Psoas muscle (tissue), 7 donors: ENCODE measurements at regions not wholly inside any gene's neighbourhood (a gene's known extent, or its start where the extent isn't known, plus 50 kb on each side); places are given as distances from the start of the nearest gene placed in this dataset.

Experiments used
- ATAC-seq, 4 donors: fragments of 200-7000 bp; cut with Tn5 transposase; one replicate each; pipeline ENCODE4 v1.9.1; 2020; ENCODE audit warnings: moderate library complexity in 3 of 4, mild to moderate bottlenecking in 2 of 4
- DNase-seq, 2 donors: peaks; one replicate each; pipeline ENCODE4 v3.0.0-alpha.2; 2020
- H3K27ac ChIP-seq: fragments of 200-600 bp; one replicate; pipeline ENCODE4 v1.8.0; 2022
- H3K27me3 ChIP-seq, 3 donors: fragments of 200-600 bp in 1 of 3; one replicate each; pipeline versions ENCODE4 v1.6.1 to v1.8.0; 2013 to 2022; ENCODE audit warnings: low read length in 2 of 3, mild to moderate bottlenecking in 2 of 3, moderate library complexity in 1 of 3; ENCODE audit not compliant: insufficient read depth in 3 of 3
- H3K36me3 ChIP-seq, 2 donors: fragments of 200-600 bp in 1 of 2; one replicate each; pipeline versions ENCODE4 v1.6.1 to v1.8.0; 2013 to 2022; ENCODE audit warnings: low read depth in 1 of 2, mild to moderate bottlenecking in 1 of 2, moderate library complexity in 1 of 2; ENCODE audit not compliant: insufficient read depth in 1 of 2
- H3K4me1 ChIP-seq: fragments of 200-600 bp; one replicate; pipeline ENCODE4 v1.8.0; 2022
- H3K4me3 ChIP-seq: fragments of 200-600 bp; one replicate; pipeline ENCODE4 v1.8.0; 2022; ENCODE audit warnings: mild to moderate bottlenecking
- H3K9me3 ChIP-seq: fragments of 200-600 bp; one replicate; pipeline ENCODE4 v1.8.0; 2022
- WGBS, 3 donors: extraction: QIAGEN DNeasy Blood & Tissue Kit; methylation state at CpG; one replicate each; pipeline versions ENCODE4 v1.1.6 to v1.1.7; 2013; 5-methylcytosine and 5-hydroxymethylcytosine counted together
- intact Hi-C, 2 donors: fragments of 100-400 bp; cut with DNase I; formaldehyde crosslinking; loops; one replicate each; pipeline versions ENCODE4 v1.11.0 to v1.14.2; 2022
- TF ChIP-seq, protein P1 (sequence below): fragments of 200-600 bp; IDR thresholded peaks from one replicate; pipeline ENCODE4 v1.8.0; 2022; ENCODE audit warnings: antibody characterized with exemption
- donor health status: healthy with polysubstance abuse.
- donor health status: DM: no; HTN: no; CAD: no; lungs with moderate emphysema.
- donor health status: Bipolar disorder and iron deficiency.
- donor health status: healthy.
- donor health status: DM: yes; HTN: yes; CAD: no.
- donor health status: DM: no; HTN: no; CAD: no.
- donor health status: DM: yes; HTN: yes; CAD: no.

DNA sequence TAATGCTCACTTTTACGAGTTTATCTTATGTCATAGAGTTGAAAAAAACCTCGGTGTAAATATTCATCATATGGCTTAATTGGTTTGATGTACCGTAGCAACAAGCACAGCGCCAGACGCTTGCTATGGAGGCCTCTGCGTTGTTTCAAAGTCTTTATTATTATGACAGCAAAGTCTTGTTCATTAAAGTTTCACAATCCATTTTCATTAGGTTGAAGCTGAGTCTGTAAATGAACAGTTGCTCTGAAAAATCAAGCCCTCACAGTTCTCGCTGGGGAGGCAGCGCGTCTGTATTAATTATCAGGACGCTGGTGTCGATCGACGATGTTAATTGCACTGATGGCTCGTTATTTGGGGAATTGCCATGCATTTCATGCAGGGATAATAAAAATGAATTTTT, 185.6 kb downstream of the INSC start:
- no peak overlapping the region for H3K4me3 ChIP-seq
- DNase-seq (no peak), ATAC-seq (no peak)
- H3K4me1 ChIP-seq = no peaks in the 10 kb centered on the region
- H3K27me3 ChIP-seq = no peaks in the 10 kb centered on the region
- H3K36me3 ChIP-seq = no peaks in the 10 kb centered on the region
- TF ChIP-seq, protein P1, sequence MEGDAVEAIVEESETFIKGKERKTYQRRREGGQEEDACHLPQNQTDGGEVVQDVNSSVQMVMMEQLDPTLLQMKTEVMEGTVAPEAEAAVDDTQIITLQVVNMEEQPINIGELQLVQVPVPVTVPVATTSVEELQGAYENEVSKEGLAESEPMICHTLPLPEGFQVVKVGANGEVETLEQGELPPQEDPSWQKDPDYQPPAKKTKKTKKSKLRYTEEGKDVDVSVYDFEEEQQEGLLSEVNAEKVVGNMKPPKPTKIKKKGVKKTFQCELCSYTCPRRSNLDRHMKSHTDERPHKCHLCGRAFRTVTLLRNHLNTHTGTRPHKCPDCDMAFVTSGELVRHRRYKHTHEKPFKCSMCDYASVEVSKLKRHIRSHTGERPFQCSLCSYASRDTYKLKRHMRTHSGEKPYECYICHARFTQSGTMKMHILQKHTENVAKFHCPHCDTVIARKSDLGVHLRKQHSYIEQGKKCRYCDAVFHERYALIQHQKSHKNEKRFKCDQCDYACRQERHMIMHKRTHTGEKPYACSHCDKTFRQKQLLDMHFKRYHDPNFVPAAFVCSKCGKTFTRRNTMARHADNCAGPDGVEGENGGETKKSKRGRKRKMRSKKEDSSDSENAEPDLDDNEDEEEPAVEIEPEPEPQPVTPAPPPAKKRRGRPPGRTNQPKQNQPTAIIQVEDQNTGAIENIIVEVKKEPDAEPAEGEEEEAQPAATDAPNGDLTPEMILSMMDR = no peak
- WGBS, 3 donors = 75 to 81% (median 80%) methylated on average over 14 of the region's 14 CpGs
- H3K9me3 ChIP-seq = no peaks in the 10 kb centered on the region
- intact Hi-C loops = no loop called here
- no peak overlapping the region for H3K27ac ChIP-seq

DNA sequence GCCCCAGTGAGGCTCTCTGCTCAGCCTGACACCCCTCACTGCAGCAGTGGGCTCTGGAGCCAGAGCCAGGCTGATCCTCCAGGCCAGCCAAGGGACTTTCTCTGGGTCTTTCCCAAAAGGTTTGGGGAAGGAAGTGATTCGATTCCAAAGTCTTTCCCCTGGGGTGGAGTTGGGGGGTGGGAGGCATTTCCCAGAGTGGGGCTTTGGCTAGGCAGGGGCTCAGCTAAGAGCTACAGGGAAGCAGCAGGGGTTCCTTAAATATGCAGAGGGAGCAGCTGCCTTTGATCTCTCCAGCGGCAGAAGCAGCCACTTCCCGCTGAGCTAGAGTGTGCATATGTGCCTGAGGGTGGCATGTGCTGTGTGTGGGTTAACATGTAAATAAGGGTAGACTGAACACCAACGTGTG, 192.9 kb downstream of the INSC start:
- H3K9me3 ChIP-seq = no peaks in the 10 kb centered on the region
- no peak for DNase-seq
- no peak overlapping the region for H3K4me3 ChIP-seq
- WGBS, 3 donors = 6 to 13% (median 11%) methylated on average over 4 of the region's 4 CpGs
- H3K27ac ChIP-seq = no peak overlapping the region
- TF ChIP-seq, protein P1 = no peak
- no peak for ATAC-seq
- H3K4me1 ChIP-seq = no peaks in the 10 kb centered on the region
- no peaks in the 10 kb centered on the region for H3K36me3 ChIP-seq
- intact Hi-C loops = no loop called here
- H3K27me3 ChIP-seq = no peaks in the 10 kb centered on the region

DNA sequence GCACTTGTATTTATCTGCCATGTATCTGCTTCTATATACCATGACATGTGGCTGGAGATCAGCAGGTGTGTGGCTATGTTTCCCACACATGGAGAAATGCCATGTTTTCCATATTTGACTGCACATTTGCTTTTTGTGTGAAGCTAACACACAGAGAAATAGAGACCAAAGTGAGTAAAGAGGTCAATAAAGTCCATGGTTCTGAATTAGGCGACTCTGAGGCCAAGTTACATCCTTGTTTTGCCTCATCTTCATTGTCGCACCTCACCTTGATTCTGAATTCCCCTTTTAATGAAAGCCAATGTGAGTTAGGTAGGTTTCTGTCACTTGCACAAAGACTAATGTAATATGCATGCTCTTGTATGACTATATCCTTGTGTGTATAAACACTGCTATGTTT, 194.1 kb downstream of the INSC start:
- DNase-seq (no peak), ATAC-seq (no peak)
- no peaks in the 10 kb centered on the region for H3K9me3 ChIP-seq
- intact Hi-C loops = no loop called here
- no peaks in the 10 kb centered on the region for H3K27me3 ChIP-seq
- H3K36me3 ChIP-seq = no peaks in the 10 kb centered on the region
- TF ChIP-seq, protein P1 = no peak
- no peak overlapping the region for H3K4me3 ChIP-seq
- 49 to 86% (median 50%) methylated on average over 2 of the region's 2 CpGs for WGBS, 3 donors
- H3K4me1 ChIP-seq = no peaks in the 10 kb centered on the region
- H3K27ac ChIP-seq = no peak overlapping the region

DNA sequence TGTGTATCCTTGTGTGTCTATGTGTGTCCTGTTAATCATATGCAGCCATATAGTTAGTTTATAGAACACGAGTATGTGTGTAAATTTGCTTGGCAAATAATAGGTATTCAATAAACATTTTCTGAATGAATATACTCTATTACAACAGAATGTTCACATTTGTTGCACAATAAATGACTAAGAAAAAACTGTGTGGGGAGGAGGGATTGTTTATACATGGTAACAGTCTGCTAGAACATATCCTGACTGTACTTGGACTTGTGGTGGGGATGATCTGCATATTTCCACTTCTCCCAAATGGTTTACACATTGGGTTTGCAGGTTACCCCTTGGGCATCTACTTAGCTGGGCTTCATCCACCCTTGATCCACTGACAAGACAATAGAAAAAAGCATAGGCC, 194.6 kb downstream of the INSC start:
- WGBS, 3 donors = 73 to 87% (median 87%) methylated on average over 1 of the region's 1 CpG
- TF ChIP-seq, protein P1 = no peak

DNA sequence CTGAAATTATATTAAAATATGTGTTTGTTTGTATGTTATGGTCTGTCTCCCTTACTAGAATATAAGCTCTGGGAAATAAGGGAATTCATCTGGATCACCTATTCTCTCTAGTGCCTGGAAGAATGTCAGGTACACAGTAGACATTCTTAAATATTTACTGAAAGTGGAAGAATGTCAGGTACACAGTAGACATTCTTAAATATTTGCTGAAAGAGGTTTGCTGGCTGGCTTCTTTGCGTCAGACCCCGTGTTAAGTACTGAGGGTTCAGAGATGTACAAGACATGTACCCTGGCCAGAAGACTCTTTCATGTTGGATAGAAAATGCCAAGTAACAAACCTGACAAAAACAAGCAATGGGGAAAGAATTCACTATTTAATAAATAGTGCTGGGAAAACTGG, 199.1 kb downstream of the INSC start:
- 93 to 96% (median 96%) methylated on average over 2 of the region's 2 CpGs for WGBS, 3 donors
- Histone ChIP-seq H3K27me3 (no peaks in the 10 kb centered on the region), H3K27ac (no peak overlapping the region), H3K4me3 (no peak overlapping the region), H3K36me3 (no peaks in the 10 kb centered on the region), H3K4me1 (no peaks in the 10 kb centered on the region), H3K9me3 (no peaks in the 10 kb centered on the region)
- TF ChIP-seq, protein P1 = no peak
- intact Hi-C loops = no loop called here
- ATAC-seq (no peak), DNase-seq (no peak)

More for the DNA sequence above, 194.6 kb downstream of the INSC start:
- DNase-seq (no peak), ATAC-seq (no peak)
- Histone ChIP-seq H3K4me1 (no peaks in the 10 kb centered on the region), H3K36me3 (no peaks in the 10 kb centered on the region), H3K27me3 (no peaks in the 10 kb centered on the region), H3K4me3 (no peak overlapping the region), H3K27ac (no peak overlapping the region), H3K9me3 (no peaks in the 10 kb centered on the region)
- intact Hi-C loops = no loop called here
